ENCODE measurements at regions not wholly inside any gene's neighbourhood (a gene's known extent, or its start where the extent isn't known, plus 50 kb on each side); places are given as distances from the start of the nearest gene placed in this dataset.

DNA sequence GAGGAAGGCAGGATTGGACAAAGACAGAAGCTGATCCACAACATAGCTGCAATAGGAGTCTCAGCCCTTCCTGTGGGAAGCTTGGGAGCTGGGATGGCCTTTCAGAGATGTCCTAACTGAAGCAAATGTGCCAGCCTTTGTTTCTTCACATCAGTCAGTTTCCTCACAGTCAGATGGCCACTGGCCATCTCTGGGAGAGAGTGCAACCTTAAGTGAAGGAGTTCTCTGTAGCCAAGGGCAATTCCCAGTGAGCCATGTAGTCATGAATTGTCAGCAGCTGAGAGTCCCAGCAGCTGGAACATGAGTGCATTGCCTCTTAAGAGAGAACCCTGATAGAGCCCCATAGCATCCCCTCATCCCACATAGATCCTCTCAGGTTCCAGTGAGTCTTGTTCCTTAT, 89.1 kb upstream of the LIFR start:
- no peak overlapping the region for H3K27ac ChIP-seq (replicated peaks)
- intact Hi-C loops (cut with micrococcal nuclease), result no loop called here
- no peak overlapping the region for H3K4me3 ChIP-seq
- TF ChIP-seq, protein P1, sequence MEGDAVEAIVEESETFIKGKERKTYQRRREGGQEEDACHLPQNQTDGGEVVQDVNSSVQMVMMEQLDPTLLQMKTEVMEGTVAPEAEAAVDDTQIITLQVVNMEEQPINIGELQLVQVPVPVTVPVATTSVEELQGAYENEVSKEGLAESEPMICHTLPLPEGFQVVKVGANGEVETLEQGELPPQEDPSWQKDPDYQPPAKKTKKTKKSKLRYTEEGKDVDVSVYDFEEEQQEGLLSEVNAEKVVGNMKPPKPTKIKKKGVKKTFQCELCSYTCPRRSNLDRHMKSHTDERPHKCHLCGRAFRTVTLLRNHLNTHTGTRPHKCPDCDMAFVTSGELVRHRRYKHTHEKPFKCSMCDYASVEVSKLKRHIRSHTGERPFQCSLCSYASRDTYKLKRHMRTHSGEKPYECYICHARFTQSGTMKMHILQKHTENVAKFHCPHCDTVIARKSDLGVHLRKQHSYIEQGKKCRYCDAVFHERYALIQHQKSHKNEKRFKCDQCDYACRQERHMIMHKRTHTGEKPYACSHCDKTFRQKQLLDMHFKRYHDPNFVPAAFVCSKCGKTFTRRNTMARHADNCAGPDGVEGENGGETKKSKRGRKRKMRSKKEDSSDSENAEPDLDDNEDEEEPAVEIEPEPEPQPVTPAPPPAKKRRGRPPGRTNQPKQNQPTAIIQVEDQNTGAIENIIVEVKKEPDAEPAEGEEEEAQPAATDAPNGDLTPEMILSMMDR (IDR thresholded peaks at IDR 0.05; ENCODE audit: borderline replicate concordance), result no peak
- peak; percentile 53 for DNase-seq
- no peaks in the 10 kb centered on the region for H3K36me3 ChIP-seq
- peaks cover 3% of the 10 kb centered on the region for H3K9me3 ChIP-seq (replicated peaks)
- H3K4me1 ChIP-seq, result peaks cover 9% of the 10 kb centered on the region
- no peaks in the 10 kb centered on the region for H3K27me3 ChIP-seq (ENCODE audit: low read depth)

DNA sequence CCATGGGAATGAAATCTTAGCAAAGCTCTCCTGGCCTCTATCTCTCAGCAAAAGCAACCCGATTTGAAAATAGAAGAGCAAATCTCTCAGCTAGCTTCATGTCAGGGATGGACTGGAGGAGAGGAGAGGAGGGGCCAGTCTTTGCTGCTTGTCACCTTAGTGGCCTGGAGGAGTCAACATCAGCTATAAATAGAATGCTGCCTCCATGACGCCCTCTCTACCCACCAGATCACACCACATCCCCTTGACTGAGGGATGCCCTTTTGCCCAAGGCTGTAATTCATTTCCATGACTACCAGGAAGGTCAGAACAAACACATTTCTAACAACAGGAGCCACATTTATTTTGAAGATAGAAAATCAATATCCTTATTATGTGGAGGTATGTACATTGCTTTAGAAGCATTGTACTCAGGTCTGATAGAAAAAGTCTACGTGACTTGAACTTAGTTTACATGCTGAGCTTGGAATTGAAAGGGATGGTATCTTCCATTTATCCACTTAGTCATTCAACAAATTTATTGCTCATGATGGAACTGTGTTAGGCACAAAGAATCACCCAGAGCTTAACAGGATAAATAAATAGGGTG, 92.4 kb upstream of the LIFR start:
- Histone ChIP-seq H3K36me3 (no peaks in the 10 kb centered on the region), H3K9me3 (replicated peaks) (peaks cover 3% of the 10 kb centered on the region), H3K4me3 (no peak overlapping the region), H3K27ac (replicated peaks) (no peak overlapping the region), H3K27me3 (ENCODE audit: low read depth) (no peaks in the 10 kb centered on the region), H3K4me1 (peaks cover 17% of the 10 kb centered on the region)
- no peak for DNase-seq
- intact Hi-C loops (cut with micrococcal nuclease), result no loop called here
- TF ChIP-seq, protein P1 (IDR thresholded peaks at IDR 0.05; ENCODE audit: borderline replicate concordance), result no peak

DNA sequence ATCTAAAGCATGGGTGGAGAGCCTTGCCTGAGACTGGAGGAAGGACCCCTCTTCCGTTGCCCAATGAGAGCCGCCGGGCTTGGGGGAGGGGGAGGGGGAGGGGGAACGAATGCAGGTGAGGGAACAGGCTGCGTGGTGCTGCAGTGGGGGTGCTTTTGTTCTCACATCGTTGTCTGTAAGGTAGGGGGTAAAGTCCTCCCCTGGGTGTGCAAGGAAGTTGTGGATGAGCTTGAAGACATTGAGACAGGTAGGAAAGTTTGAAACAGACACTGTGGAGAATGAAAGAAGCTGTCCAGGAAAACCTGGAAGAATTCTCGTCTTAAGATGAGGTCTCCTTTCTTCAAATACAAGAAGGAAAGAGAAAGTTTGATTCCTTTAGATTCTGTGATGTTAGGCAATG, 94.1 kb upstream of the LIFR start:
- TF ChIP-seq, protein P1 (IDR thresholded peaks at IDR 0.05; ENCODE audit: borderline replicate concordance), result no peak

DNA sequence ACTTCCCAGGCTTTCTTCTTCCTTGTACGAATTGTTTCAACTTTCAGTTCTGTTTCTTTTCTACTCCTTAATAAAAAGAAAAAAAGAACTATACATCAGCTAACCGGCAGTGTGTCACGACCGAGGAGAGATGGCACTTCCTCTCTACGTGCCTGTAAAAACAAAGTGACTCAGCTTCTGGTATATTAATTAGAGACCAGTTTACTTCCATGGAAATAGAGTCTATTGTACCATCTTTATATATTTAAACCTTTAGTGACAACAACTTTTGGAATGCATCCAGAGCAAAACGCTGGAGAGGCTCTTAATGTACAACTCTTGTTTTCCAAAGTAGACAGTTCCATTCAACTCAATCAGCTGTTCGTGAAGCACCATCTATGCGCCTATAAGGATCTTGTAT, 94.5 kb upstream of the LIFR start:
- TF ChIP-seq, protein P1 (IDR thresholded peaks at IDR 0.05; ENCODE audit: borderline replicate concordance), result no peak
- intact Hi-C loops (cut with micrococcal nuclease), result no loop called here
- Histone ChIP-seq H3K36me3 (no peaks in the 10 kb centered on the region), H3K27ac (replicated peaks) (peak overlapping the region; percentile 20), H3K27me3 (ENCODE audit: low read depth) (no peaks in the 10 kb centered on the region), H3K4me1 (peaks cover 14% of the 10 kb centered on the region), H3K9me3 (replicated peaks) (no peaks in the 10 kb centered on the region), H3K4me3 (peak overlapping the region; percentile 18)
- DNase-seq, result no peak

More for the DNA sequence above, 94.1 kb upstream of the LIFR start:
- intact Hi-C loops (cut with micrococcal nuclease), result no loop called here
- no peaks in the 10 kb centered on the region for H3K36me3 ChIP-seq
- peaks cover 14% of the 10 kb centered on the region for H3K4me1 ChIP-seq
- H3K27ac ChIP-seq (replicated peaks), result peak overlapping the region; percentile 20
- DNase-seq, result no peak
- H3K9me3 ChIP-seq (replicated peaks), result no peaks in the 10 kb centered on the region
- H3K4me3 ChIP-seq, result peak overlapping the region; percentile 18
- H3K27me3 ChIP-seq (ENCODE audit: low read depth), result no peaks in the 10 kb centered on the region

- Histone ChIP-seq H3K9me3 (replicated peaks) (no peaks in the 10 kb centered on the region), H3K36me3 (no peaks in the 10 kb centered on the region), H3K4me1 (peaks cover 19% of the 10 kb centered on the region), H3K4me3 (no peak overlapping the region), H3K27ac (replicated peaks) (no peak overlapping the region), H3K27me3 (ENCODE audit: low read depth) (no peaks in the 10 kb centered on the region)
- DNase-seq, result no peak
- TF ChIP-seq, protein P1 (IDR thresholded peaks at IDR 0.05; ENCODE audit: borderline replicate concordance), result no peak
- intact Hi-C loops (cut with micrococcal nuclease), result no loop called here
These were observed 95.4 kb upstream of the LIFR start for GRCh38 chr5:38651806-38652205.

Data from left ventricle myocardium inferior (tissue), 1 donor.